ENCODE measurements at regions not wholly inside any gene's neighbourhood (a gene's known extent, or its start where the extent isn't known, plus 50 kb on each side); places are given as distances from the start of the nearest gene placed in this dataset.

GRCh38 chr10:4654496-4654895 lies 171.5 kb upstream of the AKR1E2 start:
- Histone ChIP-seq H3K4me3 (no peak overlapping the region), H3K36me3 (no peaks in the 10 kb centered on the region), H3K27me3 (replicated peaks in 1 of 7) (no peaks in the 10 kb centered on the region), H3K4me1 (peaks cover 0 to 7% (median 3%) of the 10 kb centered on the region in 6 donors), H3K27ac (no peak overlapping the region), H3K9me3 (no peaks in the 10 kb centered on the region)
- intact Hi-C loops (cut with DNase I; ENCODE audit: low total_unique reads): no loop called here
- WGBS, 5 donors: 89 to 97% (median 92%) methylated on average over 2 of the region's 2 CpGs
- no peak for DNase-seq
- TF ChIP-seq POLR2AphosphoS5 (IDR thresholded peaks at IDR 0.05) (no peak), POLR2A (IDR thresholded peaks at IDR 0.05) (no peak)
- TF ChIP-seq, protein P1, sequence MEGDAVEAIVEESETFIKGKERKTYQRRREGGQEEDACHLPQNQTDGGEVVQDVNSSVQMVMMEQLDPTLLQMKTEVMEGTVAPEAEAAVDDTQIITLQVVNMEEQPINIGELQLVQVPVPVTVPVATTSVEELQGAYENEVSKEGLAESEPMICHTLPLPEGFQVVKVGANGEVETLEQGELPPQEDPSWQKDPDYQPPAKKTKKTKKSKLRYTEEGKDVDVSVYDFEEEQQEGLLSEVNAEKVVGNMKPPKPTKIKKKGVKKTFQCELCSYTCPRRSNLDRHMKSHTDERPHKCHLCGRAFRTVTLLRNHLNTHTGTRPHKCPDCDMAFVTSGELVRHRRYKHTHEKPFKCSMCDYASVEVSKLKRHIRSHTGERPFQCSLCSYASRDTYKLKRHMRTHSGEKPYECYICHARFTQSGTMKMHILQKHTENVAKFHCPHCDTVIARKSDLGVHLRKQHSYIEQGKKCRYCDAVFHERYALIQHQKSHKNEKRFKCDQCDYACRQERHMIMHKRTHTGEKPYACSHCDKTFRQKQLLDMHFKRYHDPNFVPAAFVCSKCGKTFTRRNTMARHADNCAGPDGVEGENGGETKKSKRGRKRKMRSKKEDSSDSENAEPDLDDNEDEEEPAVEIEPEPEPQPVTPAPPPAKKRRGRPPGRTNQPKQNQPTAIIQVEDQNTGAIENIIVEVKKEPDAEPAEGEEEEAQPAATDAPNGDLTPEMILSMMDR (IDR thresholded peaks at IDR 0.05 in 8 of 11, conservative IDR thresholded peaks at IDR 0.05 in 3 of 11): no peak

- WGBS, 5 donors: 92 to 95% (median 93%) methylated on average over 8 of the region's 8 CpGs
- H3K36me3 ChIP-seq: no peaks in the 10 kb centered on the region
- H3K27ac ChIP-seq: no peak overlapping the region
- H3K4me1 ChIP-seq: peaks cover 0 to 7% (median 3%) of the 10 kb centered on the region in 6 donors
- no peak for TF ChIP-seq POLR2A (IDR thresholded peaks at IDR 0.05)
- TF ChIP-seq, protein P1 (IDR thresholded peaks at IDR 0.05 in 8 of 11, conservative IDR thresholded peaks at IDR 0.05 in 3 of 11): no peak
- TF ChIP-seq POLR2AphosphoS5 (IDR thresholded peaks at IDR 0.05): no peak
- intact Hi-C loops (cut with DNase I; ENCODE audit: low total_unique reads): no loop called here
- H3K9me3 ChIP-seq: no peaks in the 10 kb centered on the region
- H3K27me3 ChIP-seq (replicated peaks in 1 of 7): no peaks in the 10 kb centered on the region
- no peak overlapping the region for H3K4me3 ChIP-seq
- DNase-seq: no peak
Measured at GRCh38 chr10:4653160-4653559, 172.8 kb upstream of the AKR1E2 start.

GRCh38 chr10:4652111-4653010 lies 173.6 kb upstream of the AKR1E2 start:
- intact Hi-C loops (cut with DNase I; ENCODE audit: low total_unique reads): no loop called here
- no peaks in the 10 kb centered on the region for H3K27me3 ChIP-seq (replicated peaks in 1 of 7)
- WGBS, 5 donors: 66 to 81% (median 72%) methylated on average over 8 of the region's 8 CpGs
- no peaks in the 10 kb centered on the region for H3K36me3 ChIP-seq
- TF ChIP-seq POLR2AphosphoS5 (IDR thresholded peaks at IDR 0.05) (no peak), POLR2A (IDR thresholded peaks at IDR 0.05) (no peak)
- TF ChIP-seq, protein P1 (IDR thresholded peaks at IDR 0.05 in 8 of 11, conservative IDR thresholded peaks at IDR 0.05 in 3 of 11): no peak
- DNase-seq: no peak
- H3K4me3 ChIP-seq: no peak overlapping the region
- H3K27ac ChIP-seq: peak overlapping the region in 1 of 8 donors; percentile 15
- peaks cover 0 to 7% (median 3%) of the 10 kb centered on the region in 6 donors for H3K4me1 ChIP-seq
- H3K9me3 ChIP-seq: no peaks in the 10 kb centered on the region

DNA sequence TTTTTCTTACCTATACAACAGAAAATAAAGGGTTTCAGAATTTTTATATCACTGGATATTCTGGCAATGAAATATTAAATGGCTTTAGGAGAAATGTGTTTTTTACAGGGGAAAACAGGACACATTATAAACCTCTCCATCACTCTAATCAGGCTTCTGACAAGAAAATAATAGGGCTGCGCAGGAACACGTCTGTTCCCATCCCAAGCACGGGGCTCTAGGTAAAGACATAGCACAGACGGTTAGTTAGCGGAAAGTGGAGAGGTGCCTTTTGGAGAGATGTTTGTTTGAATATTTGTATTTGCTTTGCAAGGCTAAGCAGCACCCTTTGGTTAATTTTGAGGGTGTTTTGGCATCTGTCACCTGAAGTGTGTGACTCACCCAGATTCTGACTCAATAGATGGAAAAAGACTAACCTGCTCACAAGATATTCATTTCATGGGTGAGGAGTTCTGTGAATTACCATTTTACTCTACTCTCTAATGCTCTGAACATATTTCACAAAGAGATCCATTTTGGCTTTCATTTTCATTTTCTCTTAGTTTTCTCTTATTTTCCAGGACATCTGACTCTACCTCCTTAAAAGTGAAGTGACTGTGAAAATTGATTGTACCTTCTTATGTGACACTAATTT lies 174.5 kb upstream of the AKR1E2 start:
- no peaks in the 10 kb centered on the region for H3K9me3 ChIP-seq
- DNase-seq: no peak
- TF ChIP-seq, protein P1 (IDR thresholded peaks at IDR 0.05 in 8 of 11, conservative IDR thresholded peaks at IDR 0.05 in 3 of 11): no peak
- TF ChIP-seq POLR2A (IDR thresholded peaks at IDR 0.05) (no peak), POLR2AphosphoS5 (IDR thresholded peaks at IDR 0.05) (no peak)
- H3K4me3 ChIP-seq: no peak overlapping the region
- H3K27me3 ChIP-seq (replicated peaks in 1 of 7): no peaks in the 10 kb centered on the region
- peaks cover 0 to 7% (median 1%) of the 10 kb centered on the region in 6 donors for H3K4me1 ChIP-seq
- H3K27ac ChIP-seq: no peak overlapping the region
- WGBS, 5 donors: 89 to 96% (median 95%) methylated on average over 5 of the region's 5 CpGs
- intact Hi-C loops (cut with DNase I; ENCODE audit: low total_unique reads): no loop called here
- no peaks in the 10 kb centered on the region for H3K36me3 ChIP-seq
